NCI-H510A (cell line): ENCODE measurements at regions not wholly inside any gene's neighbourhood (a gene's known extent, or its start where the extent isn't known, plus 50 kb on each side); places are given as distances from the start of the nearest gene placed in this dataset.
"Not testable (repeated sequence)": the region's sequence is repeated elsewhere in the genome, so short reads cannot be mapped to it uniquely, and the experiment has no call there.

ENCODE experiments used
- DNase-seq: peaks from one replicate; lab custom pipeline; 2025; lab: John Stamatoyannopoulos, UW

DNA sequence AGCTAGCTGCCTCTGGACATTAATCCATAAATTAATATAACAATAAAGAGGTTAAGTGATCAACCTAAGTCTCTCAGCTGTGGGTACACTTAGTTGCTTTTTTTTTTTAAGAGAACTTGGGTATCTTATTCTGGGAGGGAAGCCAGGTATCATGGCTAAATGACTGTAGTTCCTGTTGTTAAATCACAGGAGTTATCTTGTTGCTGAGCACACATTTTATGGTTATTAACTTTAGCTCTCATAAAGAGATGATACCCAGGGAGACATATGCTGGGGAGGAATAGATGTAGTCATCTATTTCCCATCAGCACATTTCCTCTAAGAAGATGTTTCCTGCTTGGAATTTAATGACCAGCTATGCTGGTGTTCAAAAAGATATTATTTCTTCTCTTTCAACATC, 227.8 kb downstream of the PTGER3 start:
- no peak for DNase-seq

DNA sequence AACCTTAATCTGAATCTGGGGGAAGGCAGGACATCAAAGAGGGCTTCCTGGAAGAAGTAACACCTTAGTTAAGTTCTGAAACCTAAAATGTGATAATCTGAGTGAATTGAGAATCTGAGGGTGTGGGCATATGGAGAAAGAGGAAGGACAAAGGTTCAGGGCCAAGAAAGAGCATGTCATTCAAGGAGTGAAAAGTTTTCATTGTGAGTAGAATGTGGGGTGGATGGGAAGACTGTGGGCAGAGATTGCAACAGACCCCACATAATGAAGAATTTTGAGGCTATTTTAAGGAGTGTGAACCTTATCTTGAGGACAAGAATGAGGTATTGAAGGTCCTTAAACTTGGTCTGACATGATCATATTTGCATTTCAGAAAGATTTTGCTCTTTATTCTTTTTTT, 227.2 kb downstream of the PTGER3 start:
- DNase-seq = no peak

DNA sequence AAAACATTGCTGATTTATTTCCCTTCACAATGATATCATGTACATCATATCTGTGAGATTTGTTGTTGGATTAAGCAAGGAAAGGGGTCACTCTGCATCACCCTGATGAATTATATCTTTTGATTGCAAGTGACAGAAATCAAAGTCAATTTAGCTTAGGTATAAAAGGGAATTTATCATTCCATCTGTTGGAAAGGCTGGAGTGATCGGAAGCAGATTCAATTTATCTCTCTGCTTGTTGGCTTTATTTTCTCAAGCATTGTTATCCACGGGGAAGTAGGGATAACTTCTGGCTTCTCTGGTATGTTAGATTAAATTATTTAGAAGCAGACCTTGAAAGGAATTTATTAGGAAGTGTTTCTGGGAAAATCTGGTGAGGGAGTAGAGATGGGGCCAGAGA, 226.6 kb downstream of the PTGER3 start:
- no peak for DNase-seq

DNA sequence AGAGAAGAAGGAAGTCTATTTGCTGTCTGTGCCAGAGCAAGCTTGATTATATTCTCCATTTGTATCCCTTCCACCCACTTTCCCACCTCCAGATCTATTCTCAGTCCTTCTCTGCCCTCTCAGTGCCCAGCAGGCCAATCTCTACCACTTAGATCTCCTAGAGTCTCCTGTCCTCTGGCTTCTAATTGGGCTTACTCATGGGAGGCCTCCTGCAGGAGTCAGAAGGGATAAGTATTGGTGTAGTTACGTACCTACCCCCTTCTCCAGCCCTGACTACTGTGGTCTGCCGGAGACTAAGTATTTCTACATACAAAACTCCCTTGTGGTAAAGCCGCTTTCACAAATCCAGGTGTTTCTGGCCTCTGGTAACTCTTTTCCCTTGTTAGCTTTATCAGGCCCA, 221.2 kb downstream of the PTGER3 start:
- DNase-seq = no peak

DNA sequence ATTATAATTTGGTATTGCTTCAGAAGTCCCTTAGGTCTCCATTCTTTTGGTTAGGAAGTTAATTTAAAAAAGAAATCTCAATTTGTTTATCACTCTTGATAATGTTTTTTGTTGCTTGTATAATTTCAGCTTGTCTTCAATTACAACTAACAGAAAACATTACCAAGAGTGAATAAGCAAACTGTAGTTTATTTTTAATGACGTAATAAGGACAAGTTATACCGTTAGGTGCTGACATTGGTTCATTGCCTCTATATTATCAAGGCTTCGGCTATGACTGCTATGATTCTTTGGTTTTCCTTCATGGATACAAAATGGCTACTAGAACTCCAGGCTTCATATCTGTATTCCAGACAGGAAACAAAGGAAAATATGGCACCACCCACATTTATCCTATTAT, 220.6 kb downstream of the PTGER3 start:
- no peak for DNase-seq

DNA sequence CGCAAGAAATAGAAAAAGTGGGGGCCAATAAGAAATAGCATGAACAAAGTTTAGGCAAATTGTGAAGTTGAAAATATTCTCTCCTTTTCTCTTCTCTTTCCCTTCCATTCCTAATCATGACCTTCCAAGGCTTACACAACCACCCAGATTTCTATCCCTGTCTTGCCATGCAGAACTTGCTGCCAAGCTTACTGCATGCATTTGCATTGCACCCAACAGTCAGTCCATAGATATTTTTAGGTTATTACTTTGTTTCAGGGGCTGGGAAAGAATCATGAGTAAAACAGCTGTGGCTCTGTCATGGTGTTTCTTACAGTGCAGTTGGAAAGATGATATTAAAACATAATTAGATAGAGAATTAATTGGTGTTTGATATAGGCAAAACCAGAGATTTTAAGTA, 219.4 kb downstream of the PTGER3 start:
- DNase-seq = no peak

DNA sequence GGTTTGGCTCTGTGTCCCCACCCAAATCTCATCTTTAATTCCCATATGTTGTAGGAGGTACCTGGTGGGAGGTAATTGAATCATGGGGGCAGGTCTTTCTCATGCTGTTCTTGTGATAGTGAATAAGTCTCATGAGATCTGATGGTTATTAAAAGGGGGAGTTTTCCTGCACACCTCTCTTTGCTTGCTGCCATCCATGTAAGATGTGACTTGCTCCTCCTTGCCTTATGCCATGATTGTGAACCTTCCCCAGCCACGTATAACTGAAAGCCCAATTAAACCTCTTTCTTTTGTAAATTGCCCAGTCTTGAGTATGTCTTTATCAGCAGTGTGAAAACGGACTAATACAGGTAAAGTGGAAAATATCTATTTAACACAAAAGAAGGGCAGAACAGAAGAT, 213.3 kb downstream of the PTGER3 start:
- DNase-seq = not testable (repeated sequence)

DNA sequence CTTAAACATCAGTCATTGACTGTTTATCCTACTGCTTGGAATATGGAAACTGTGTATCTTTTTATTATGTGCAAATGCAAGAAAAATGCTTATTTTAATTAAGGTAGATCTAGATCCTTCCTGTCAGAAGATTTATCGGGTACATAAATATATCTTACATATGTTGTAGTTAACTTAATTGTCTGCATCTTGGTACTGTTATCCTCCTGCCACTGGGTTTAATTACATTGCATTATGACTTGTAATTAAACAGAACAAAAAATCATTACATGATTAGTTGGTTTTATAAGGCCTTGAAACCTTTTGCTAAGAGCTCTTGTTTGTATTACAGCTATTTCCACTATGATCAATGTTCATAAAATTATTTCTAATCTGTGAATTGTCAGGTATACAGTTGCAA, 211.2 kb downstream of the PTGER3 start:
- no peak for DNase-seq

DNA sequence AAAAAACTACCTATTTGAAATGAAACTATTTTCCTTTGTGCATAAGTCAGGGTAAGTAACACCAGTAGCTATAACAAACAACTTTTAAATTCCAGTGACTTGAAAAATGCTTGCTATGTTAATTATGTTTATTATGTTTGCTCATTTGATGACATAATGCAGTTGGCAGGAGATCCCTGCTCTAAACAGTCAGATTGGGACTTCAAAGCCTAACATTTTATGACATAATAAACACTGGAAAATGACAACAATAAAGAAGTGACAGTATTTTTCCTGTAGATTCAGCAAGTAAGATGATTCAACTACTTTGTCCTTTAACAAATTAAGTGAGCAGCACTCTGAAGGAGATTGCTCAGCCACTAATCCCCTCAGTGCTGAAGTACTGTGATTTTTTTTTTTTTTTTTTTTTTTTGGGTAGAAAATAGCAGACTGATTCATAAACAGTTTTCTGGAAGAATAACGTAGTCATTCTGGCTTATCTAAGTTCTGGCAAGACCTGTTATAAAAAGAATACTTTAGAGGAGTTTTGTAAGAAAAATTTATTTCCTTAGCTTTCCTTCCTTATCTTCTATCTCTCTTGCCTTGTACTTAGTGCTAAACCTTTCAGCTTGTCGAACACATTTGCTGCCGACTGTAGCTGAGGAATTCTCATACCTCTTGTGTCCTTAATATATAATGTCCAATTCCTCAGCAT, 207.2 kb downstream of the PTGER3 start:
- DNase-seq = no peak

DNA sequence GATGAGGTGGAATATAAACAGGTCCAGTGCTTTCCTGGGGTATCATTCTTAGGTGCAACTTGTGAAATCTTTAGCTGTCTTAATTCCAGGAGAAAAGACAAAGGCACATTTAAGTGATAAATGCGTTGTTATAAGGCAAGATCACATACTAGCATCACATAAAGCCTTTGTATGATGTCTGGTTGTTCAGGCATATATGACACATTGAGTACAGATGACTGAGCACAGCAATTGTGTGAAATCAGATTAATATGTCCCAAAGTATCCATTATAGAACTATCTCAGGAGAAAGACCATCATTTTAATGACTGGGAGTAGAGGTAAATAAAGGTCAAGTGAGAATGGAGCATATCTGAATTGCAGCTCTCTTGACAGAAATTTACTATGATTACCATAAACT, 205.1 kb downstream of the PTGER3 start:
- no peak for DNase-seq

DNA sequence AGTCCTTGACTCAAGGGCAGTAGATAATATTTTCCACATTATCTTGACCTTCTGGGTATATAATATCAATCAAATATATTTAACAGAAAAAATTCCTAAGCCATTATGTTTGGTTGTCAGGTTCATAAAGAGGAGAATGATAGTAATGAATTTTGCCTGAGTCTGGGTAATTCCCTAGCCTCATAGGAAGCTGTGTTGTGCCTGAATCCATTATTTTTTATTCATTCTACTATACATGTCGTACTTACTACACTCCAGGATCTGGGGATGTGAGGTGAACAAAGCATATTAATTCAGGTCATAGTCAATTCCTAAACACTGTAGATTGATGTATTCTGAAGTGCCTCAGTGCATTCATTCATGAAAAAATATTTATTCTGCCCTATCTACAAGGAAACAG, 204.2 kb downstream of the PTGER3 start:
- no peak for DNase-seq

DNA sequence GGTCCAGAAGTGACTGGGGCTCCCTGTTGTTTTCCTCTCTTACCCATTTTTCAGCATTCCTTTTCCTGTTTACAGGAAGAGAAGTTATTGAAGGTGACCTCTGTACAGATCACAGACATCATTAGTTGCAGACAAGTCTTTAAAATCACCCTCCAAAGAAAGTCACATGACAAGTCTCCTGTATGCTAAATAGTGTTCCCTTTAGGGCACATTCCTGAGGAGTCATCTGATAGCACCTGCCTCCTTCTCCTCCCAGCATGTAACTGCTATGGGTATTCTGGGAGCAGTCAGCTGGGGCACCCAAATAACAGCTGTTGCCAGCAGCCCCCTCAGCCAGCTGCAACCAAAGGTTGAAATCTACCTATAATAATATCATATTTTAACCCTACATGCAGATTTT, 200.6 kb downstream of the PTGER3 start:
- no peak for DNase-seq

DNA sequence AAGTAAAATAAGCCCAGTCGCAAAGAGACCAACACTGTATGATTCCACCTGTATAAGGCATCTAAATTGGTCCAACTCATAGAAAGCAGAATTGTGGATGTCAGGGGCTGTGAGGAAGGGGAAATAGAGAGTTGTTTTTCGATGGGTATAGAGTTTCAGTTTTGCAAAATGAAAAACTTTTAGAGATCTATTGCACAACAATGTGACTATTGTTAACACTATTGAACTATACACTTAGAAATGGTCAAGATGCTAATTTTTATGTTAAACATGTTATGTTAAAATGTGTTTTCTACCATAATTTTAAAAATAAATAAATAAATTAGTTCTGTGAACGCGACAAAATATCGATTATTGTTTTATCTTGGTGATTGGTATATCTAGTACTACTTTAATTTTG, 192.4 kb downstream of the PTGER3 start:
- no peak for DNase-seq

DNA sequence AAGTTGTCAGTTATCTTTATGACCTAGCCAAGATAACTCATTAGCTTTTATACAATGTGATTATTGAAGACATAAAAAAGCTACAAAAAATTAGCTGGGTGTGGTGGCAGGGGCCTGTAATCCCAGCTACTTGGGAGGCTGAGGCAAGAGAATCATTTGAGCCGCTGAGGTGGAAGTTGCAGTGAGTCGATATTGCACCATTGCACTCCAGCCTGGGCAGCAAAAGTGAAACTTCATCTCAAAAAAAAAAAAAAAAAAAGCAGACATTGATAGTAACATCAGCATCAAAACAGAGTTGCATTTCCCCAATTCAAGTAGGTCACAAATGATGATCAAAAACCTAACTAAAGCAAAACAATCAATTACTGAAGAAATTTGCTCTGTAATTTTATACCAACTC, 191.4 kb downstream of the PTGER3 start:
- DNase-seq = no peak

DNA sequence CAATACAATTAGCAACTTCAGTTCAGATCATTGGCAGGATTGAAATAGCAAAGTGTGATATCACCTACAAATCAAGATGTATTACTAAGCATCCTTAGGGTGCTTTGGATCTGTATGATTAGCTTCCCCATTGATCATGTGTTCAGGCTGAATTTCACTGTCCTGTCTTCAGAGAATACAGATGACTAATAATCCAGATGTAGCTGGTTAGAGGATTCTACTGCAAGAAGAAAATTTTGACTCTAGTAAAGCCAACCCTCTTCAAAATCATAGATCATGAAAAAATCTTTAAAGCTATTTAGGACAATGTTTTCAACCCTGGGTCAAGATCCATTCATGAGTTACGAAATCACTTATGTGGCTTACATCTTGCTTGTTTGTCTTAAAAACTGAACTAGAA, 184.4 kb downstream of the PTGER3 start:
- DNase-seq = no peak

DNA sequence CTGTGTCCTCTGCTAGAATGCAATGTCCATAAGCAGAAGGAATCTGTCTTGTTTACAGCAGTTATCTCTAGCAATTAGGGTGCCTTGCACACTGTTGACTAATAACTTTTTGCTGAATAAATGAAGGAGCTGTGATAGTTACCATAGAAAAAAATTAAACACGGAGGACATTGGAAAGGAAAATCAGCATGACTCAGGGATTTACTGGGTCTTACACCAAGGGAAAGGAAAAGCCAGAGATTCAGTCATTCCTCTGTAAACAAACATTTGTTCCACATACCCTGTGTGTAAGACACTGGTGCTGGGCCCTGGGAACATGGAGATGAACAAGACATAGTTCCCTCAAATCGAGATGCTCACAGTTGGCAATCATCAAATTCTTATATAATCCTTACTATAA, 183.3 kb downstream of the PTGER3 start:
- no peak for DNase-seq

DNA sequence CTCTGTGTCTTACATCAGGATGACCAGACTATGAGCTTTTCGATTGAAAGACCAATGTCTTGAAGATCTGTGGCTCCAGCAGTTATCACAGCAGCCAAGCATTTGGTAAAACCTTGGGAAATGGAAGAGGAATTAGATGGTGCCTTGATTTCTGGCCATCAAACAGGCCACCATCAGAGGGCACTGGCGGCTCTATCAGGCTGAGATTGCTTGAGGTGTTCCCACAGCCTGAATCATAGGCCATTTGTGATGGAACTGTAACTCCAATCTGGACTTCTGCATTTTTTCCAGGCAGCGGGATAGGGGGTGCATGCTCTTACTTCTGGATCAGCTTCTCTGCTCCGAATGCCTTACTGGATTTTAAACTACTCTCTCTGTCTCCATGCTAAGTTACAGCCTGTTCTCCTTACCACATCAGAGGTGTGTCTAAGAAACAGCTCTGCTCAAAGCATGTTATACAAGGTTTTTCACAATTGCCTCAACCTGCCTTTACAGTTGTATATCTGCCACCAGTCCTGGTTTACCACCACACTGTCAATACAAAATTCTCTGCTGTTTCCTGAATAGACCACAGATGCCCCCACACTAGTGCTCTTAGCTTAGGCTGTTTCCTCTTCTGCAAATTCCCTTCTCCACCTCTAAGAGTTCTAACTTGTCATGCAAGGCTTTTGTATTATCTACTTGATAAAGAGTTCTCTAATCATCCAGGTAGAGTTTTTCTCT, 180.9 kb downstream of the PTGER3 start:
- DNase-seq = no peak

DNA sequence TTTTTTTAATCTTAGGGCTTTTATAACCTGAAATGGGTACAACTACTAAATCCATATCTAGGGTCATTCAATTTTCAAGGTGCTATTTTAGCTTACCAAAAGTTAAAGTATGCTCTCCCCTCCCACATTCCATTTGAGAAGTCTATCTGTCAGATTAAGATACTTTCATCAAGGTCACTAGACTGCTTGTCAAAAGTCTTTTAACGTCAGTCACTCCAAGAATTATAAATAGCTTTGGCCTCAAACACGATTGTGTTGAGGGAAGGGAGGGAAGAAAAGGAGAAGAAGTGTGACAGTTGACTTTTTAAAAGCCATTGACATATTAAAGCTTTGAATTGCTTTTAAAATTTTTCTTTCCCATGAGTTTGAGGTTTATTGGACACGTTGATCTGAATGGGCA, 175.8 kb downstream of the PTGER3 start:
- no peak for DNase-seq

DNA sequence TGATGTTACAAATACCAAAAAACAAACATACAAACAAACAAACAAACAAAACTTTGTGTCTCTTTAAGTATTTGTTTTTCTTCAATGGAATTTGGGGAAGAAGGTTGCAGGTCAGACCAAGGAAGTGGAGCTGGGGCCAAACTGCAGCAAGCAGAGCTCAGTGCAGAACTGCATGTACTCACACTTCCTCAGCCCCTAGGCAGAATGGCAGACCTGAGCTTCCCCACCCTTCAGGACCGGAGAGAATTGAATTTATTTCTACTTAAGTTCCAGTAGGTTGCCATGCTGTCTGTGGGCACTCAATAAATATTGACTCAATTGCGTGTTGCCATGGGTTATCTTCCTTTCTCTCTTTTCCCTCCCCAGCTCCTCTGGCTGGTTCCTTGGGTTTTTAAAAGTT, 173.6 kb downstream of the PTGER3 start:
- no peak for DNase-seq

DNA sequence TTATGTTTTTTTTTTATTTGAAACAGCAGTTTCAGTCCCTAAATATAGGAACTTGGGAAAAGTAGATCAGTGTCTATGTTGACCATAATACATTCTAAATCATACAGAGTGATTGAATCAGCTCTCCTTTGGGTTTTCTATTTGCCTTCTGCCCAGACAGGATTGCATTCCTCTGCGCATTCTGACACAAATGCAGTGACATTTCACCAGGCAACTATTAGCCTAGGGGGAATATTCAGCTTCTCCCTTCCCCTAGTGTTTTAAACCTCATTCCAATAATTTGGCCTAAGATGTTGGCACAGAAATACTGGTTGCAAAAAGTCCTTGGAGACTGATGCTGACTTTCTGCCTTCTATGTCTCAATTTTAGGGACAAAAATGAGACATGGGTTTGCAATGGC, 172.8 kb downstream of the PTGER3 start:
- DNase-seq = no peak

DNA sequence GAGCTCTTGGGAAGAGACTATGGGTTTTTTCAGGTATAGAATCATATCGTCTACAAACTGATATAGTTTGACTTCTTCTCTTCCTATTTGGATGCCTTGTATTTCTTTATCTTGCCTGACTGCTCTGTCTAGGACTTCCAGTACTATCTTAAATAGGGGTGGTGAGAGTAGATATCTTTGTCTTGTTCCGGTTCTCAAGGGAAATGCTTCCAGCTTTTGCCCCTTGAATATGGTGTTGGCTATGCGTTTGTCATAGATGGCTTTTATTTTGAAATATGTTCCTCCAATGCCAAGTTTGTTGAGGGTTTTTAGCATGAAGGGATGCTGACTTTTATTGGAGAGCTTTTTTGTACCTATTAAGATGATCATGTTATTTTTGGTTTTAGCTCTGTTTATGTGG, 170.3 kb downstream of the PTGER3 start:
- DNase-seq = no peak

DNA sequence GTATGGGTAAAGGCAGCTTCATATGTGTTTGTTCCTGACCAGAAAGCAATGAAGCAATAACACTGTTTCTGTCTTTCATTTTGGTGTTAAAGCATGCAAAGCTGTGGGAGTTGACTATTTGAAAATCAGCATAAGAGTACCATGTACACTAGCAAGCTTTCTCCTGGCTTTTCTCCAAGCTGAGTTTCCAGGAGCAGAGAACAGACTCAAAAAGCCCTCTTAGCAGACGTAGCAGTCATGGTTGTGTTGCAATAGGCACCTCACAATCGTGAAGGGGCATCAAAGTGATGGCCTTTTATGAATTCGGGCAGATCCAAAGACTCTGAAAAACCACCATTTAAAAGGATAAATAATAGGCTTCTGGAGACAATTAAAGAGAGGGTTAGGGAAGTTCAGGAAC, 159.7 kb downstream of the PTGER3 start:
- no peak for DNase-seq

DNA sequence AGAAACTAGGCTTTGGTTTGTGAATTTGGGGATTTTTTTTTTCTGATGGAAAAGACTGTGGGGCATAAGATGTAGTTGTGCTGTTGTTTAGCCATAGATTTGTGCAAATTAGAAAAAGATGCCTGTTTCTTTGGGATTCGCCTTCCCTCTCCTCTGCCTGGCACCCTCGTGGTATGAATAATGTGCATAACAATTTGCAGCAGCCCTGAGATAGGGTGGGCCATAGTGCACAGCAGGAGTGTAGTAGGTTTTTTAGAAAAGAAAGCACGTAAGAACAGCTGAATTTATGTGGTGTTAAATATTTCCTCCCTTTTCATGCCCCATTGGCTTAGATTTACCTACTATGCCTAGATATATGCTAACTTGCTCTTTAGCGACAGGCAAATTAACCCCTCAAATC, 158.9 kb downstream of the PTGER3 start:
- no peak for DNase-seq

DNA sequence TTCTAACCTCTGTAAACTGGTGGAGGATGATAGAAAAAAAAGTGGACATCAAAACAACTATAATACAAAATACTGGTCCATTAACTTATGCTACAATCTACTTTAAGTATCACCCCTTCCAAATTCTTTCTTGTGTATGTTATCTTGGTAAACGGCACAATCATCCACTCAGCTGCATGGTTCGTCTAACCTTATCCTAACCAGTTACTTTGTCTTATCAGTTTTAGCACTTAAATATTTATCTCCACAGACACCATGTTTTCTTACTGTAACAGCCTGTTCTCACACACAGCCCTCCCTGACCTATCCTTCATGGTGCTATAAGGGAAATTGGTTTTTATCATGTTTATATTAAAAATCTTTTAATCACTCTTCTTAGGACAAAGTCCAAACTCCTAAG, 157.2 kb downstream of the PTGER3 start:
- no peak for DNase-seq
